ENCODE measurements at regions not wholly inside any gene's neighbourhood (a gene's known extent, or its start where the extent isn't known, plus 50 kb on each side); places are given as distances from the start of the nearest gene placed in this dataset.

DNA sequence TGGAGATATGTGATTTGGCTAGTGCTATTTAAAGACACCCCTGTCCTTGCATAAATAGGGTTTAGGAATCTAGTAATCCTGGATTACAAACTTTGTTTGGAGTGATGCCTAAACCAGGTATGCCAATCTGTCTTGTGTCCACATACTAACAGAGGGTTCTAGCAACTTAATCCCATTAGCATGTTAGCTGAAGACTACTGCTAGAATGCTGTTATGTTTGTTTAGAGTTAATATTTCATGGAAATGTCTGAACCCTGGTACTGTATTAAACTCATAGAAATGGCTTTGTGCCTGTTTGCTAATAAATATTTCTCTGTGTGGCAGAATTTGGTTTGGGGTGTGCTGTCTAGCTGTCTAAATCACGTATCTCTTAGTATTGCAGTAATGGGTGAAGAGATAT lies 150.8 kb downstream of the PFKFB3 start:
- Histone ChIP-seq H4K20me1 (replicated peaks; ENCODE audit: control insufficient read depth, insufficient read depth, low read length) (no peaks in the 10 kb centered on the region; the same call in 1 of the 2 replicates), H3K36me3 (ENCODE audit: control insufficient read depth, insufficient read depth, low read length) (no peaks in the 10 kb centered on the region), H3K27ac (ENCODE audit: extremely low read depth, low read depth, low read length) (no peak overlapping the region), H3K9ac (ENCODE audit: insufficient read depth in 1 of 2, low read depth in 2 of 2, low read length in 2 of 2) (no peak overlapping the region), H3K4me2 (ENCODE audit: insufficient read depth, low read length) (no peak overlapping the region), H3K27me3 (ENCODE audit: control insufficient read depth in 2 of 2, insufficient read depth in 2 of 2, low read length in 2 of 2) (peaks cover 12 to 18% of the 10 kb centered on the region in 2 experiments; a peak in 4 of 5 replicates), H3K4me1 (replicated peaks in 1 of 2; ENCODE audit: control insufficient read depth in 2 of 2, insufficient read depth in 2 of 2, low read length in 2 of 2) (no peaks in the 10 kb centered on the region), H3K9me3 (replicated peaks; ENCODE audit: control insufficient read depth, insufficient read depth, low read depth, low read length) (no peaks in the 10 kb centered on the region), H3K4me3 (no peak overlapping the region), H3K9me1 (ENCODE audit: control insufficient read depth, insufficient read depth, low read length) (no peaks in the 10 kb centered on the region), H3K79me2 (ENCODE audit: control insufficient read depth, insufficient read depth, low read length) (no peaks in the 10 kb centered on the region), H2AFZ (ENCODE audit: low read depth, low read length) (no peak overlapping the region)
- no TSS peak for BruUV-seq (replicated peaks)
- no peak for DNase-seq (ENCODE audit: extremely low read depth in 1 of 4, low spot score in 3 of 4)
- intact Hi-C loops (cut with micrococcal nuclease): no loop called here
- FAIRE-seq: no peak
- CTCF ChIA-PET (ENCODE audit: low intra/inter-chr PET ratio): no interaction called here
- no peak for ATAC-seq
- POLR2A ChIA-PET: no interaction called here
- no peak for TF ChIP-seq MAFK (IDR thresholded peaks at IDR 0.05; ENCODE audit: low read length)
- TF ChIP-seq, protein P1, sequence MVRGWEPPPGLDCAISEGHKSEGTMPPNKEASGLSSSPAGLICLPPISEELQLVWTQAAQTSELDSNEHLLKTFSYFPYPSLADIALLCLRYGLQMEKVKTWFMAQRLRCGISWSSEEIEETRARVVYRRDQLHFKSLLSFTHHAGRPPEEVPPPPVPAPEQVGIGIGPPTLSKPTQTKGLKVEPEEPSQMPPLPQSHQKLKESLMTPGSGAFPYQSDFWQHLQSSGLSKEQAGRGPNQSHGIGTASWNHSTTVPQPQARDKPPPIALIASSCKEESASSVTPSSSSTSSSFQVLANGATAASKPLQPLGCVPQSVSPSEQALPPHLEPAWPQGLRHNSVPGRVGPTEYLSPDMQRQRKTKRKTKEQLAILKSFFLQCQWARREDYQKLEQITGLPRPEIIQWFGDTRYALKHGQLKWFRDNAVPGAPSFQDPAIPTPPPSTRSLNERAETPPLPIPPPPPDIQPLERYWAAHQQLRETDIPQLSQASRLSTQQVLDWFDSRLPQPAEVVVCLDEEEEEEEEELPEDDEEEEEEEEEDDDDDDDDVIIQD (CRISPR knock-in tag; IDR thresholded peaks at IDR 0.05): no peak
- TF ChIP-seq ESRRA (IDR thresholded peaks at IDR 0.05; ENCODE audit: borderline replicate concordance, low read depth): no peak
- no peak for TF ChIP-seq TAL1 (IDR thresholded peaks at IDR 0.05)
- TF ChIP-seq U2AF2 (optimal IDR thresholded peaks at IDR 0.05; ENCODE audit: low read depth, low read length): no peak
- no peak for TF ChIP-seq SUPT5H (IDR thresholded peaks at IDR 0.05)
- TF ChIP-seq MTA1 (IDR thresholded peaks at IDR 0.05; ENCODE audit: borderline replicate concordance): no peak
- in situ Hi-C loops (cut with MboI): no loop called here
- 0% methylated on average over 1 of the region's 1 CpG for WGBS (ENCODE audit: insufficient coverage, low coverage, missing lambda C conversion rate)
